ENCODE measurements at regions not wholly inside any gene's neighbourhood (a gene's known extent, or its start where the extent isn't known, plus 50 kb on each side); places are given as distances from the start of the nearest gene placed in this dataset.

DNA sequence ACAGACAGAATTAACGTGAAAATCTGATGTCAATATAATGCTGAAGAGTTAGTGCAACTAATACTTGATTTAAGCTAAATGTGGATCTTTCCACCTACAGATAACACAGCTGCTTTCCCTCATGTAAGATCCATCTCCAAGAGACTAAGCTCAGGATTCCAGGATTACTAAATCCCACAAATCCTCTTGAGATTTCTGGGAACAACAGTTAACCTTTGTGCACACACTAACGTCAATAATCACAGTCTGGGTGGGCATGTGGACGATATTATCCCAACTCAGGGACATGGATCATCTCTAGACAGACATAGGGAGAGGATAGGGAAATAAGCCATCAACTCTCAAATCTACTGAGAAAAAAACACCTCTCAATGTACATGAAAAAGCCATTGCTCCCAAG, 432.6 kb downstream of the SATB2 start:
- DNase-seq (ENCODE audit: low spot score), result no peak

GRCh38 chr2:199024224-199024623, 433.5 kb downstream of the SATB2 start:
- DNase-seq (ENCODE audit: low spot score), result no peak

GRCh38 chr2:199019898-199020507, 437.7 kb downstream of the SATB2 start:
- DNase-seq (ENCODE audit: low spot score), result no peak

- no peak for DNase-seq (ENCODE audit: low spot score)
Observed at GRCh38 chr2:199018826-199019225, 438.9 kb downstream of the SATB2 start.

DNA sequence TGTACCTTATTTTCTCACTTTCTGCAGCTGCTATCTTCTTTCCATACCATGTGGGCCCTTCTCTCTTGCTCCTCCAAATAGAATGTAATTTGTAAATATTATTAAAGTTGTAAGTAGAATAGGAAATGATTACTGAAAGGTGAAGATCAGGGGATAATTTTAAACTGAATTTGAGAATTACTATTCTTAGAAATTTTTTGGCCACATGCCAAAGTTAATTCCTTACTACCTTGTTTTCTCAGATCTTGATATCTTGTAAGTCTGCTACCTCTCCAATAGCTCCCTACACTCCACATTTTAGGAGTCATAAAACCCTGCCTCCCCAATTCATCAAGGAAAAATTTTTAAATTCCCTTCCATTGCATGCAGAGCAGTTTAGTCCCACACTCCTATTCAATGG, 442.7 kb downstream of the SATB2 start:
- DNase-seq (ENCODE audit: low spot score), result no peak

GRCh38 chr2:199014226-199014625, 443.5 kb downstream of the SATB2 start:
- DNase-seq (ENCODE audit: low spot score), result no peak

DNA sequence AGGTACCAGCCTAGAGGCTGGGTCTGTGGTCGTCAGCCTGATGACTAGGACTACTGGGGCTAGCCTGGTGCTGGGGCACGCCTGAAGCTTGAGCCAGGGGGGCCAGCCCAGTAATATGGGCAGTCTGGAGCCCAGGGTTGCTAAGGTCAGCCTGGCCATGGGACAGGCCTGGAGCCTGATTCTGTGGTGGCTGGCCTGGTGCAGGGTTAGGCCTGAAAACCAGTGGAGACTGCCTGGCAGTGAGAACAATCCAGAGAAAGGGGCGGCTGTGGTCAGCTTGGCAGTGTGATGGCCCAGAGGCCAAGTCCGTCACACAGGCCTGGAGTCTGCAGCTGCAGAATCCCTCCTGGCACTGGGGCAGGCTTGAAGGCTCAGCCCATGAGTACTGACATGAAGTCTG, 445.8 kb downstream of the SATB2 start:
- DNase-seq (ENCODE audit: low spot score), result no peak

DNA sequence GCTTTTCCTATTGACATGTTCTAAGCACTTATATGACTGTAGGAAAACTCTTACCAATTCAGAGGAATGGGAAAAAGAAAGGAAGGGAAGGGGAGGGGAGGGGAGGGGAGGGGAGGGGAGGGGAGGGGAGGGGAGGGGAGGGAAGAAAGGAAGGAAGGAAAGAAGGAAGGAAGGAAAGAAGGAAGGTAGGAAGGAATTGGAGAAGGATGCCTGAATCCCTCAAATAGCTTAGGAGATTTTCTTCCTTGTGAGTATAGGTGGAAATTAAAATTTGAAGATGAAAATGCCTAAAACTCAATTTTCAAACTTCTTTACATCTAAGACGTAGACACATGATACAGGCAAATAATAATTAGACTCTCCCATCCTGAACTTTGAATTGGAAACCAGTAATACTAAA, 463.1 kb downstream of the SATB2 start:
- DNase-seq (ENCODE audit: low spot score), result no peak

GRCh38 chr2:198991431-198991830, 466.3 kb downstream of the SATB2 start:
- no peak for DNase-seq (ENCODE audit: low spot score)

GRCh38 chr2:198975779-198976178, 482.0 kb downstream of the SATB2 start:
- DNase-seq (ENCODE audit: low spot score), result no peak

GRCh38 chr2:198973785-198974184, 484.0 kb downstream of the SATB2 start:
- DNase-seq (ENCODE audit: low spot score), result no peak

GRCh38 chr2:198973181-198973580, 484.6 kb downstream of the SATB2 start:
- no peak for DNase-seq (ENCODE audit: low spot score)

GRCh38 chr2:198968545-198968944, 489.2 kb downstream of the SATB2 start:
- DNase-seq (ENCODE audit: low spot score), result no peak

DNA sequence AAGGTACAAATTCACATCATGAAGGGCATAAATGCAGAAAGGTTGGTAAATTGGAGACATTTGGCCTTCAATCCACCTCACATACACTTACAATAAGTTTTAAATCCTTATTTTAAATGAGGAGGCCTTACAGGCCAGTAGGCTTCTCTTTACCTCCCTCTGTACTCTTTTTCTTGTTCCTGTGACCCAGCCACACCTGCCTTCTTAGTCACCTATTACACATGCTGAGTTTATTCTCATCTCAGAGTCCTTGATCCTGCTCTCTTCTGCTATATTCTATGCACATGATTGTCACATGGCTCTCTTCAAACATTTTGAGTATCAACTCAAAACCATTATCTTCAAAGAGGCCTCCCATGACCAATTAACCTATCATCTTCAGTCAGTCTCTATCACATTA, 491.5 kb downstream of the SATB2 start:
- DNase-seq (ENCODE audit: low spot score), result no peak

DNA sequence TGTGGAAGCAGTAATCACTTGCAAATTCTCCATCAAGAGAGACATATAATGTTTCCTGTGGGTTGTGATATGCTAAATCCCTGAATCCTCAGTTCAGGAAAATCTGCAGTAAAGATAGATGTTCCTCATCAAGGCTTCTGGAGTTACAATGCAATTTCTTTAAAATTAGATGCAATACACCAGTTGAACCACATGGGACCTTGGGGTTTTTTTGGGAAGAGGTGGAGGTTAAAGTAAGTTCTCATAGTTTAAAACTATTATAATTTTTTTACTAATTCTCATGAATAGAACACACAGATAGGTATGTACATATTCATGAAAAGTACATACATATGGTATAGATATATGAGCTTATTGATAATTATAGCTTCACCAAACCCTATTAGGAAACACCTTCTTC, 496.2 kb downstream of the SATB2 start:
- no peak for DNase-seq (ENCODE audit: low spot score)

- DNase-seq (ENCODE audit: low spot score), result no peak
Observed at GRCh38 chr2:198957181-198957580, 500.6 kb downstream of the SATB2 start.

DNA sequence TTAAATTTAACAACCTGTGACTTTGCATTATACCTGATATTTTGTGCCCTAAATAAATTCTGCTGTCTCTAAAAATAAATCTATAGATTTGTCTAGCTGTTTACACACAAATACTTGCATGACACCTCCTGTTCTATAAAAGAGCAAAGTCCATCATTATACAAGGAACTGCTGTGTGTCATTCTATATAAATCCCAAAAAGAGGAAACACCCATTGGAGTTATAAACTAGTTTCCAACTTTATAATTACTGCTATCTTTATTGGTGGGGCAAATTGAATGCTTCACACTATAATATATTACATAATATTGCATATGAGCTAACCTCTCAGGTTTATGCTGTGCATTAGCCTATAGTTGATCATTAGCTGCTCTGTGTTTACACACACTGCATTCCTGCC, 504.4 kb downstream of the SATB2 start:
- DNase-seq (ENCODE audit: low spot score), result no peak

- no peak for DNase-seq (ENCODE audit: low spot score)
Observed at GRCh38 chr2:198950803-198951202, 506.9 kb downstream of the SATB2 start.

GRCh38 chr2:198945496-198945895, 512.2 kb downstream of the SATB2 start:
- DNase-seq (ENCODE audit: low spot score), result no peak

DNA sequence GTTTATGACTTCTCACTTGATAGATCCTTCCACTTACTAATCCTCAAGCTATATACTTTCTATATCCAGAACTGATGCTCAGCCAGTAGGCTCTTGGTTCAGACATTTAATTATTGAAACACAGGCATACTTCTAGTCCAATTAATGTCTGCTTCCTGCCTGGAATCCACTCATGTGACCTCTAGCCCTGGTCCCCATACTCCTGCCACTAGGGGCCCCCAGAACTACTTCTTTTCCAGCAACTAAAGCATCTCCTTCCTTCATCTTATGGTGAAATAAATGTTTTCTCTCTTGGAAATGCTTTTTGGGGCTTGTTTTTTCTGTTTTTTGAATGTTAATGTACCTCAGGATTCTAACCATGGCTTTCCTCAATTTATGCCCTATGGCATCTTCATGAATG, 527.6 kb downstream of the SATB2 start:
- no peak for DNase-seq (ENCODE audit: low spot score)

DNA sequence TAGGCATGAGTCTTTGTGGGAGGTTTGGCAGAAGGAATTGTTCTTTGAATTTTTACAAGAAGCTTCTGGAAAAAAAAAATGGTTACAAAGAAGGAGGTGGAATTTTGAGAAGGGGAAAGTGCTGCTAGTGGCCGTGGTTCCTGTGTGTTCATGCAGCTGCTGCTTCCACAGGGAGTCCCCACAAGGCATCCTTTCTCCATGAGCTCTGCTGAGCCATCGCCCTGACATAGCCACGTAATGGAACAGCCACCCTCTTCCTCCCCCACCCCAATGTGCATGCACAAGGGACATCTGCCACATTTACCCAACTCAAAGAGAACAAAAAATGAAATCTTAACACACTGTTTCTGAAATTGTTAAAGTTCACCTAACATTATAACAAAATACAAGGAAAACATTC, 529.7 kb downstream of the SATB2 start:
- DNase-seq (ENCODE audit: low spot score), result no peak

DNA sequence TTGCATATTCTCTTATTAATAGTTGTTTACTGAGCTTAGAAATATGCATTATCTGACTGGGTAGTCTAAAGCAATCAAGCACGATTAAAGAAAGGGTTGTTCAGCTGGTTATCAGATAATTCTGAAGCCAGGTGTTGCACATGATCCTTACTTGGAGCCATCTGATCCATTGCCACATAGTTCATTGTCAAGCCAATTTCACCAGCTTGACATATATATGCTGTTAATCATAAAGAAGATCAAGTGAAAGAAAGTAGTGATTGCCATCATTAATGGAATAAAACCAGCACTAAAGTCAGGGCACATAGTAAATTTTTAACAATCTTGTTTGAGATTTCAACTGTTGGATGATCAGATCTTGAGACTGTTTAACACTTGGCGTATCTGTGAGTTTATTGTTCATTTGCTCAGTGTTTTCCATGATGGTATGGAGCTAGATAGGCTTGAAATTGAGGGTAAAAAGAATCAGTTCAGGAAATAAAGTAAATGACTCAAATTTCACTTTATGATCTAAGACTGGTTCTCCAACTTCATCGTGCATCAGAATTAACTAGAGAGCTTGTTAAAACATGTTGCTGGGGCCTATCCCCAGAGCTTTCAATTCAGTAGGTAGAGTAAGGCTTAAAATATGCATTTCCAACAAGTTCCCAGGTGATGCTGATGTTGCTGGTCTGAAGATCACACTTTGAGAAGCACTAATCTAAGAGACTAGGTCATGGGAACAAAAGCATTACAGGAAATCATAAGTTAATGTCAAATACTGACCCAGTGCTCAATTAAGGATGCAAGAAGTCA, 539.6 kb downstream of the SATB2 start:
- no peak for DNase-seq (ENCODE audit: low spot score)

DNA sequence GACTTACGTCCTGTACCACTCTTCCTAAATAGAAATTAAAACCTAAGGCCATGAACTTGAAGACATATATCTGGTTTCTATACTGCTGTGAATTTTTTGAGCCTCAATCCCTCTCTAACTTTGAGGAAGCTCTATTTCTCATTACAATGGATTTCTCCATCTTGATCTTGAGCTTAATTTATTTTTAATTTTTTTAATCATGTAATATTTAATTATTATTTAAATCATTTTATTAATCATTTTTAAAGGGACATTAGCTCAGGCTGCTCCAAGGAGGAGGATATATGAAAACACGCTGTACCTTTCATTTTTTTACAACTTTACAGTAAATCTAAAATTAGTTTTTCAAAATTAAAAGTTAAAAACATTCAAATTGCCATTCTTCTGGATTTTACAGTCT, 540.5 kb downstream of the SATB2 start:
- no peak for DNase-seq (ENCODE audit: low spot score)

DNA sequence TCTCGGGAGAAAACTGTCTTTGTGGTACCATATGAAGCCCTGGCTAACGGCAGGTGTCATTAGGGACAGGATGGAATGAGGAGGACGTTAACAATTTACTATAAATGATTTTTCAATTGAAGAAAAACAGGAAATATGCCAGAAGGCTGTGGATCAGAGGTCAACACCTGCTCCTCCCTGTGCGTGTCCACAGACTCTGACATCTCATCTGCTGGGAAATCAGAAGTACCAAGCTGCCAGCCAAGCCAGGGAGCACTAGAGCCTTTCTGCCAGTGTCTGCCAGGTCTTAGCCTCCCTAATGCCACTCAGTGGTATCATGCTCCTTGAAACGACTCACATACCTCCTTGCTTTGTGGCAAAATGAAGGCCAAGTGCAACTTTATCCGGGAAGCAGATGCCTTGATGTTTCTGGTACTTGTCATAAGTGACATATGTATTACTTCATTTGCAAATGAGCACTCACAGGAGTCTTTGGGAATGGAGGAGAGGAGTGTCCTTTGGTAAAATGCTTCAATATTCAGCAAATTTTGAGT, 541.1 kb downstream of the SATB2 start:
- DNase-seq (ENCODE audit: low spot score), result no peak

Data from ecto neural progenitor cell (in vitro differentiated cells).